HepG2 (cell line): ENCODE measurements at regions not wholly inside any gene's neighbourhood (a gene's known extent, or its start where the extent isn't known, plus 50 kb on each side); places are given as distances from the start of the nearest gene placed in this dataset.

Experiments
- AHDC1 ChIP-seq: sonication (generic); formaldehyde crosslinking; IDR thresholded peaks from 2 replicates; pipeline ENCODE4 v1.5.1; 2020; ENCODE audit warnings: mild to moderate bottlenecking, missing genetic modification reagents, borderline replicate concordance
- ARID2 ChIP-seq: sonication (generic); formaldehyde crosslinking; IDR thresholded peaks from 2 replicates; pipeline ENCODE4 v1.8.1; 2022; ENCODE audit warnings: mild to moderate bottlenecking, missing genetic modification reagents, borderline replicate concordance
- ATF6 ChIP-seq: sonication (generic); formaldehyde crosslinking; conservative IDR thresholded peaks from 2 replicates; pipeline ENCODE4 v1.4.0; 2020; ENCODE audit warnings: missing genetic modification reagents
- EP300 ChIP-seq, 3 experiments: sonication (generic) in 1 of 3; formaldehyde crosslinking in 1 of 3; IDR thresholded peaks; 2 replicates each; pipeline versions ENCODE4 v1.5.1 to v1.6.1; 2011 to 2020; ENCODE audit warnings: low read depth in 2 of 3, low read length in 2 of 3, borderline replicate concordance in 1 of 3, improper control_type of control experiment in 1 of 3, mild to moderate bottlenecking in 1 of 3, missing genetic modification reagents in 1 of 3, moderate library complexity in 1 of 3
- ETV5 ChIP-seq: IDR thresholded peaks from 2 replicates; pipeline ENCODE4 v1.6.1; 2018; ENCODE audit warnings: missing biosample characterization, missing genetic modification reagents, inconsistent platforms, borderline replicate concordance
- HOXA3 ChIP-seq: sonication (generic); formaldehyde crosslinking; IDR thresholded peaks from 2 replicates; pipeline ENCODE4 v1.5.0; 2020; ENCODE audit warnings: missing genetic modification reagents
- IKZF1 ChIP-seq: fragments of 450-650 bp; IDR thresholded peaks from 2 replicates; pipeline ENCODE4 v1.7.1; 2016
- KDM2A ChIP-seq: sonication (generic); formaldehyde crosslinking; IDR thresholded peaks from 2 replicates; pipeline ENCODE4 v1.4.0; 2020; ENCODE audit warnings: low read depth, missing genetic modification reagents, borderline replicate concordance
- PRPF4 ChIP-seq: fragments of 200-400 bp; formaldehyde crosslinking; IDR thresholded peaks from 2 replicates; pipeline ENCODE4 v1.6.1; 2016; ENCODE audit warnings: low read length, low read depth; ENCODE audit not compliant: poor library complexity, severe bottlenecking
- RARA ChIP-seq: IDR thresholded peaks from 2 replicates; pipeline ENCODE4 v1.6.1; 2016; ENCODE audit warnings: missing genetic modification reagents, missing compliant biosample characterization
- REL ChIP-seq: sonication (generic); formaldehyde crosslinking; conservative IDR thresholded peaks from 2 replicates; pipeline ENCODE4 v1.8.0; 2022; ENCODE audit warnings: mild to moderate bottlenecking, missing genetic modification reagents, moderate library complexity
- SCMH1 ChIP-seq: sonication (generic); formaldehyde crosslinking; IDR thresholded peaks from 2 replicates; pipeline ENCODE4 v1.9.0; 2021; ENCODE audit warnings: missing genetic modification reagents, mild to moderate bottlenecking, borderline replicate concordance
- SMARCE1 ChIP-seq: fragments of 450-650 bp; IDR thresholded peaks from 2 replicates; pipeline ENCODE4 v1.6.1; 2017; ENCODE audit warnings: borderline replicate concordance
- STAT6 ChIP-seq: sonication (generic); formaldehyde crosslinking; IDR thresholded peaks from 2 replicates; pipeline ENCODE4 v1.4.0; 2020; ENCODE audit warnings: missing genetic modification reagents, mild to moderate bottlenecking, borderline replicate concordance
- SUZ12 ChIP-seq: fragments of 150-350 bp; IDR thresholded peaks from 2 replicates; pipeline ENCODE4 v1.6.1; 2014; ENCODE audit warnings: low read depth, low read length
- TCF12 ChIP-seq, 2 experiments: fragments of 450-650 bp in 1 of 2; sonication (generic) in 1 of 2; formaldehyde crosslinking in 1 of 2; IDR thresholded peaks; 2 replicates each; pipeline versions ENCODE4 v1.6.1 to v1.8.0; 2017 to 2022; ENCODE audit warnings: antibody characterized with exemption in 1 of 2, mild to moderate bottlenecking in 1 of 2, missing genetic modification reagents in 1 of 2, moderate library complexity in 1 of 2
- ZFP90 ChIP-seq: sonication (generic); formaldehyde crosslinking; IDR thresholded peaks from 2 replicates; pipeline ENCODE4 v1.8.0; 2022; ENCODE audit warnings: missing genetic modification reagents, mild to moderate bottlenecking, inconsistent platforms, borderline replicate concordance
- ZNF549 ChIP-seq: sonication (generic); formaldehyde crosslinking; IDR thresholded peaks from 2 replicates; pipeline ENCODE4 v1.5.0; 2020; ENCODE audit warnings: missing genetic modification reagents
- ZNF713 ChIP-seq: sonication (generic); formaldehyde crosslinking; IDR thresholded peaks from 2 replicates; pipeline ENCODE4 v1.4.0; 2020; ENCODE audit warnings: mild to moderate bottlenecking, missing genetic modification reagents

GRCh38 chr17:13415871-13416416, 185.8 kb downstream of the HS3ST3A1 start (continued):
- peak; percentile 85 for TF ChIP-seq AHDC1
- TF ChIP-seq REL = no peak
- no peak for TF ChIP-seq ZNF549
- no peak for TF ChIP-seq ZNF713 (CRISPR knock-in tag)
- peak in 1 of 2 experiments; percentile 88; a peak in 1 of 4 replicates for TF ChIP-seq EP300 (IDR thresholded peaks at IDR 0.05; ENCODE audit: low read depth in 2 of 2, low read length in 2 of 2)
- TF ChIP-seq EP300 (CRISPR knock-in tag; IDR thresholded peaks at IDR 0.05; ENCODE audit: borderline replicate concordance) = peak; percentile 73
- TF ChIP-seq HOXA3 (CRISPR knock-in tag) = peak; percentile 94
- no peak for TF ChIP-seq SMARCE1
- peak; percentile 90 for TF ChIP-seq ZFP90 (CRISPR knock-in tag)
- TF ChIP-seq ETV5 (CRISPR knock-in tag) = no peak
- no peak for TF ChIP-seq SCMH1 (CRISPR knock-in tag)
- TF ChIP-seq SUZ12 = no peak
- no peak for TF ChIP-seq IKZF1
- TF ChIP-seq PRPF4 = no peak
- TF ChIP-seq TCF12 (IDR thresholded peaks at IDR 0.05) = no peak
- TF ChIP-seq TCF12 (CRISPR knock-in tag; IDR thresholded peaks at IDR 0.05) = no peak
- no peak for TF ChIP-seq ATF6 (CRISPR knock-in tag)
- peak; percentile 52; the same call in 1 of the 2 replicates for TF ChIP-seq KDM2A (CRISPR knock-in tag)
- TF ChIP-seq ARID2 (CRISPR knock-in tag) = no peak
- no peak for TF ChIP-seq STAT6 (CRISPR knock-in tag)
- TF ChIP-seq RARA = peak; percentile 71
